Uterus (tissue), 3 donors: ENCODE measurements at regions not wholly inside any gene's neighbourhood (a gene's known extent, or its start where the extent isn't known, plus 50 kb on each side); places are given as distances from the start of the nearest gene placed in this dataset.

ENCODE experiments used
- DNase-seq, 2 donors: peaks; one replicate each; pipeline ENCODE4 v3.0.0-alpha.2; 2019 to 2020
- H3K27ac ChIP-seq, 2 donors: fragments of 200-600 bp; sonication (generic); 1 replicate in 1 of 2; 2 replicates in 1 of 2; pipeline ENCODE4 v1.5.1; 2016 to 2018
- H3K27me3 ChIP-seq, 2 donors: fragments of 200-600 bp; sonication (generic); one replicate each; pipeline ENCODE4 v1.5.1; 2018 to 2019; ENCODE audit warnings: control low read depth in 1 of 2
- H3K36me3 ChIP-seq, 2 donors: fragments of 200-600 bp; sonication (generic); one replicate each; pipeline ENCODE4 v1.5.1; 2019; ENCODE audit warnings: control low read depth in 1 of 2
- H3K4me1 ChIP-seq, 2 donors: fragments of 200-600 bp; sonication (generic); one replicate each; pipeline ENCODE4 v1.5.1; 2018 to 2019; ENCODE audit warnings: control low read depth in 1 of 2
- H3K4me3 ChIP-seq, 2 donors: fragments of 200-600 bp; sonication (generic); 1 replicate in 1 of 2; 2 replicates in 1 of 2; pipeline ENCODE4 v1.5.1; 2018 to 2019; ENCODE audit warnings: mild to moderate bottlenecking in 1 of 2
- H3K9me3 ChIP-seq, 2 donors: fragments of 200-600 bp; sonication (generic); one replicate each; pipeline ENCODE4 v1.5.1; 2019; ENCODE audit warnings: control low read depth in 1 of 2
- POLR2A ChIP-seq, 2 donors: fragments of 450-650 bp; IDR thresholded peaks; one replicate each; pipeline ENCODE4 v1.6.1; 2016; ENCODE audit warnings: antibody characterized with exemption in 2 of 2, mild to moderate bottlenecking in 1 of 2, moderate library complexity in 1 of 2
- intact Hi-C: fragments of 100-400 bp; cut with DNase I; formaldehyde crosslinking; loops from one replicate; pipeline ENCODE4 v1.15.1; 2023; ENCODE audit warnings: low total_unique reads
- TF ChIP-seq, protein P1 (sequence below), 4 experiments: fragments of 200-600 bp in 2 of 4; fragments of 450-650 bp in 2 of 4; sonication (generic) in 2 of 4; IDR thresholded peaks; one replicate each; pipeline ENCODE4 v1.5.1; 2016 to 2019; ENCODE audit warnings: antibody characterized with exemption in 4 of 4, mild to moderate bottlenecking in 2 of 4, moderate library complexity in 1 of 4
- donor health status: DM: yes; HTN: yes; CAD: no.

DNA sequence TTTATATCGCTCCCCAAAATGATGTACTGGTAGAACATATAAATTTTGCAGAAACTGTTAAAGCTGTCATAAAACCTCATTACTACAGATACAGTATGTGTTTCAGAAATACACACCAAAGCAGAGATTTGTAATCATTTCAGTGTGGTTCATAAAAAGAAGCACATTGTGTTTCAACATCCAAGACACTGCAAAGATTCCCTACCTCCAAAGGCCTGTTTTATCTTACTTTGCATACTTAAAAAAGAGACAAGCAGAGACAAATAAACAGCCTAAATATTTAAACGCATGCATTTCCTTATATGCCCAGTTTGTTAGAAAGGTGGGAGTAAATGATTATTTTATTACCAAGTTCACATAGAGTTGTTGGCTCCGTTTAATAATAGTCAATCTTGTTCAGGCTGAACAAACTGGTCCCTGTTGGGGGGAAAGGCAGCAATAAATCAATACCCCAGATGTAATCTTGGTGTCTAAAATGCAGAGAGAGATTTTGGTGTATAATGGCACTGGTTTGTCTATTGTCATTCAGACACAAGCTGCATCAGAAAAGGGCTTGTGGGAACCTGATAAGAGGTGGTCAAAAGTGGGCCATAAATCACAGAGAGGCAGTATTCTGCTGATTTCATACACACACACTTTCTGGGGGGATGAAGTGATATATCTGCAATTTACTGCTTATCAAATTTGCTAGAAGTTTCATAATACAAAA, 321.4 kb upstream of the ETAA1 start:
- H3K4me3 ChIP-seq: no peak overlapping the region
- no peak for TF ChIP-seq POLR2A (IDR thresholded peaks at IDR 0.05)
- TF ChIP-seq, protein P1, sequence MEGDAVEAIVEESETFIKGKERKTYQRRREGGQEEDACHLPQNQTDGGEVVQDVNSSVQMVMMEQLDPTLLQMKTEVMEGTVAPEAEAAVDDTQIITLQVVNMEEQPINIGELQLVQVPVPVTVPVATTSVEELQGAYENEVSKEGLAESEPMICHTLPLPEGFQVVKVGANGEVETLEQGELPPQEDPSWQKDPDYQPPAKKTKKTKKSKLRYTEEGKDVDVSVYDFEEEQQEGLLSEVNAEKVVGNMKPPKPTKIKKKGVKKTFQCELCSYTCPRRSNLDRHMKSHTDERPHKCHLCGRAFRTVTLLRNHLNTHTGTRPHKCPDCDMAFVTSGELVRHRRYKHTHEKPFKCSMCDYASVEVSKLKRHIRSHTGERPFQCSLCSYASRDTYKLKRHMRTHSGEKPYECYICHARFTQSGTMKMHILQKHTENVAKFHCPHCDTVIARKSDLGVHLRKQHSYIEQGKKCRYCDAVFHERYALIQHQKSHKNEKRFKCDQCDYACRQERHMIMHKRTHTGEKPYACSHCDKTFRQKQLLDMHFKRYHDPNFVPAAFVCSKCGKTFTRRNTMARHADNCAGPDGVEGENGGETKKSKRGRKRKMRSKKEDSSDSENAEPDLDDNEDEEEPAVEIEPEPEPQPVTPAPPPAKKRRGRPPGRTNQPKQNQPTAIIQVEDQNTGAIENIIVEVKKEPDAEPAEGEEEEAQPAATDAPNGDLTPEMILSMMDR (IDR thresholded peaks at IDR 0.05): no peak
- no peaks in the 10 kb centered on the region for H3K9me3 ChIP-seq
- intact Hi-C loops: no loop called here
- no peaks in the 10 kb centered on the region for H3K4me1 ChIP-seq
- no peaks in the 10 kb centered on the region for H3K27me3 ChIP-seq
- peak overlapping the region; percentile 66 to 67 for H3K27ac ChIP-seq
- no peaks in the 10 kb centered on the region for H3K36me3 ChIP-seq
- DNase-seq: no peak

DNA sequence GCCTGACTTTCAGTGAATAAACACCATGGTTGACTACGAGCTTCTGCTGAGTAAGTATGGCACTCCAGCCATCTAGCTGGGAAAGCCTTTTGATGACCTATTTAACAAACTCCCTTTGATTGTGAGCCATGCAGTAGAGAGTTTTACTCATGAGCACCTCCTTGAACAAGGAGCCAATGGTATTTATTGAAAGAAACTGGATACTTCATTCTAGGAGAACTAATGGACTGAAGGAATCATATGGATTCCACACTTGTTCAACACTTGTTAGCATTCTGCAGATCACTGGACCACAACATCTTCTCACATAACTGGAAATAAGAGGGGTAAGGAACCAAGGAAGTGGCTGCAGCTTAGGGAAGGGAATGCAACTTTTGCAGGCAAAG, 320.9 kb upstream of the ETAA1 start:
- intact Hi-C loops: no loop called here
- Histone ChIP-seq H3K4me3 (no peak overlapping the region), H3K36me3 (no peaks in the 10 kb centered on the region), H3K27me3 (no peaks in the 10 kb centered on the region), H3K9me3 (no peaks in the 10 kb centered on the region), H3K4me1 (no peaks in the 10 kb centered on the region), H3K27ac (peak overlapping the region; percentile 66 to 67)
- TF ChIP-seq POLR2A (IDR thresholded peaks at IDR 0.05): no peak
- TF ChIP-seq, protein P1 (IDR thresholded peaks at IDR 0.05): no peak
- no peak for DNase-seq

DNA sequence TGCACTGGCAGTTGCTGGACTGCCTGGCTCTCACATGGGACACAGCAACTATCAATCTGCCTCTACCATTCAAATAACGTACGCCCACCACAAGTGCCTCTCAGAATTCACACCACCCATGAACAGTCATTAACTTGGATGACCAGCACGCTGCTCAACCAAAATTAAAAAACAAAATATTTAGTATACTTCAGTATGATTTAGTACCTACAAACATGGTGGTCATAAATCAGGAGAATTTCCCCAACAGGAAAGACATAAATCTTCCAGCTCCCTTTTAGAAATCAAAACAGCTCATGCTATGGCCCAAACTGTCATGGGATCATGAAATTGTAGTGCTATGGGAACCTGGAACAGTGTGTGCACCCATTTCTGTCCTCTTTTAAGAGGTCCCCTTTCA, 317.4 kb upstream of the ETAA1 start:
- H3K4me1 ChIP-seq: peaks cover 0 to 3% of the 10 kb centered on the region in 2 donors
- no peak for DNase-seq

DNA sequence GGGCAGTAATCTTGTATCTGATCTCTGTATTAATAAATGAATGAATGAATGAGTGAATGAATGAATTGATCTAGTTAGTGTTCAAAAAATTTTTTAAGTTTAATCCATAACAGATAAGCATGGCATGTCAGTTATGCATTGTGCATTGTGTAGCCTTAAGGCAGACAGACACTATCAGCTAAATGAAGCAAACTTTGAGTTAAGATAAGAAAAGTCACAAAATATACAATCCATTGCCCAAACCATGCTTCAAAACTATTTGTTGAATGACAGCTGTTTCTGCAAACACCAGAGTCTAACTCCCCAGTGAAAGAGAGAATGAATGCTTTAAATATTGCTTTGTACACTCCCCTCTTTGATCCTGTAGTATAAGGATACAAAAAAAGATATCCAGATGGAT, 314.3 kb upstream of the ETAA1 start:
- no peaks in the 10 kb centered on the region for H3K36me3 ChIP-seq
- H3K4me1 ChIP-seq: peaks cover 0 to 3% of the 10 kb centered on the region in 2 donors
- no peaks in the 10 kb centered on the region for H3K27me3 ChIP-seq
- intact Hi-C loops: no loop called here
- H3K9me3 ChIP-seq: no peaks in the 10 kb centered on the region
- H3K4me3 ChIP-seq: no peak overlapping the region
- H3K27ac ChIP-seq: no peak overlapping the region
- TF ChIP-seq, protein P1 (IDR thresholded peaks at IDR 0.05): no peak
- no peak for TF ChIP-seq POLR2A (IDR thresholded peaks at IDR 0.05)
- DNase-seq: no peak

More for the DNA sequence above, 317.4 kb upstream of the ETAA1 start:
- intact Hi-C loops: no loop called here
- TF ChIP-seq, protein P1 (IDR thresholded peaks at IDR 0.05): no peak
- no peak for TF ChIP-seq POLR2A (IDR thresholded peaks at IDR 0.05)
- H3K4me3 ChIP-seq: no peak overlapping the region
- H3K27ac ChIP-seq: peak overlapping the region in 1 of 2 donors; percentile 1
- no peaks in the 10 kb centered on the region for H3K36me3 ChIP-seq
- no peaks in the 10 kb centered on the region for H3K9me3 ChIP-seq
- no peaks in the 10 kb centered on the region for H3K27me3 ChIP-seq

DNA sequence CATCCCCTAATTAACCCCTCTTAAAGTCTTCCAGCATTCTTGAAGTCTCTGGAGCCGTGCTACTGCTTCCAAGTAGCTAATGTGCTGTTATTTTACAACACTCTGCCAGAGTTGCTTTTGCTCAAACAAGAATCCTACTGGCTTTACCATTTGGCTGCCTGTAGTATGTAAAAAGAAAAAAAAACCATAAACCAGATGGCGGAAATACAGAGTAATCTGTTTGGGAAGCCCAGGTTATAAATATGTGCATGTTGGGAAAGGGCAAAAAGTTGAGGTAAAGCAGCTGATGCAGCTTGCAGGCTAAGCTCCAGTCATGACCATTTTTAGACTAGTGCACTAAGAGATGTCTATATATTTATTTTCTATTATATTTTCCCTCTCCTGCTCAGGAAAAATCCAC, 313.2 kb upstream of the ETAA1 start:
- no peak for TF ChIP-seq POLR2A (IDR thresholded peaks at IDR 0.05)
- TF ChIP-seq, protein P1 (IDR thresholded peaks at IDR 0.05): no peak
- H3K4me1 ChIP-seq: peaks cover 0 to 3% of the 10 kb centered on the region in 2 donors
- intact Hi-C loops: no loop called here
- H3K27me3 ChIP-seq: no peaks in the 10 kb centered on the region
- no peak overlapping the region for H3K4me3 ChIP-seq
- peak overlapping the region; percentile 41 to 51 for H3K27ac ChIP-seq
- no peak for DNase-seq
- no peaks in the 10 kb centered on the region for H3K36me3 ChIP-seq
- H3K9me3 ChIP-seq: no peaks in the 10 kb centered on the region
